Spleen (tissue), 7 donors: ENCODE measurements at regions not wholly inside any gene's neighbourhood (a gene's known extent, or its start where the extent isn't known, plus 50 kb on each side); places are given as distances from the start of the nearest gene placed in this dataset.

Experiments used
- CTCF ChIP-seq, 11 experiments: fragments of 200-600 bp in 7 of 11; fragments of 450-650 bp in 4 of 11; sonication (generic) in 4 of 11; IDR thresholded peaks in 8 of 11; conservative IDR thresholded peaks in 3 of 11; 1 replicate in 7 of 11; 2 replicates in 4 of 11; pipeline versions ENCODE4 v1.4.0 to v1.8.0; 2016 to 2021; ENCODE audit warnings: antibody characterized with exemption in 11 of 11, inconsistent platforms in 4 of 11, mild to moderate bottlenecking in 1 of 11
- POLR2A ChIP-seq, 3 donors: fragments of 450-650 bp; IDR thresholded peaks; one replicate each; pipeline ENCODE4 v1.5.1; 2017; ENCODE audit warnings: antibody characterized with exemption in 3 of 3, mild to moderate bottlenecking in 1 of 3
- POLR2AphosphoS5 ChIP-seq, 3 donors: sonication (generic); formaldehyde crosslinking; IDR thresholded peaks; one replicate each; pipeline ENCODE4 v1.5.1; 2017; ENCODE audit warnings: antibody characterized with exemption in 3 of 3
- donor health status: DM: no; HTN: no; CAD: no; lungs with moderate emphysema.
- donor health status: DM: no; HTN: no; CAD: no.
- donor health status: DM: no; HTN: no; CAD: no.

- no peak for TF ChIP-seq CTCF (IDR thresholded peaks at IDR 0.05 in 8 of 11, conservative IDR thresholded peaks at IDR 0.05 in 3 of 11)
- no peak for TF ChIP-seq POLR2A (IDR thresholded peaks at IDR 0.05)
- TF ChIP-seq POLR2AphosphoS5 (IDR thresholded peaks at IDR 0.05) = no peak
Measured at GRCh38 chr5:87948486-87948885, 320.2 kb downstream of the TMEM161B start.
